Fibroblast of skin of left biceps (primary cell): ENCODE measurements at regions not wholly inside any gene's neighbourhood (a gene's known extent, or its start where the extent isn't known, plus 50 kb on each side); places are given as distances from the start of the nearest gene placed in this dataset.
"Not testable (repeated sequence)": the region's sequence is repeated elsewhere in the genome, so short reads cannot be mapped to it uniquely, and the experiment has no call there.

Source experiments
- DNase-seq, 2 experiments: peaks; one replicate each; pipeline ENCODE4 v3.0.0-alpha.2; 2013; ENCODE audit warnings: low read depth in 2 of 2

DNA sequence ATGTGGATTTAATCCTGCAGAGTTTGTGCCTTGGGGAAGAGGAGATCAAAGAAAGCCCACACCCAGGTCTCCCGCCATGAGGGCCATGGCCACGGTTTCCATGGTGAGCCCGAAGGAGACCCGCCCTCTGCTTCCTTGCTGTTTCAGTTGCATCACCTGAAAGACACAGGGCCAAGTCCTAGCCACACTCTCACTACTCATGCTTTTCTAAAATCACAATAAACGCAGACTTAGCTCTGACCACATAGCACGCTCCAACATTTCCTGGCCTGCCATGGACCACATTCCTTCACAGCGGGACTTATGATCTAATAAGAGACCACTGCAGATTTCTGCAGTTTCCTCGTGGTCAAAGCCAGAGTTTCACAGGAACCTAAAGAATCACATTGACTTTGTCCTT lies 426.0 kb upstream of the NR3C2 start:
- no peak for DNase-seq

GRCh38 chr4:148866666-148867065 lies 424.5 kb upstream of the NR3C2 start:
- no peak for DNase-seq

GRCh38 chr4:148857973-148858534 lies 415.8 kb upstream of the NR3C2 start:
- no peak for DNase-seq

- no peak for DNase-seq
Measured at GRCh38 chr4:148857239-148857972, 415.2 kb upstream of the NR3C2 start.

DNA sequence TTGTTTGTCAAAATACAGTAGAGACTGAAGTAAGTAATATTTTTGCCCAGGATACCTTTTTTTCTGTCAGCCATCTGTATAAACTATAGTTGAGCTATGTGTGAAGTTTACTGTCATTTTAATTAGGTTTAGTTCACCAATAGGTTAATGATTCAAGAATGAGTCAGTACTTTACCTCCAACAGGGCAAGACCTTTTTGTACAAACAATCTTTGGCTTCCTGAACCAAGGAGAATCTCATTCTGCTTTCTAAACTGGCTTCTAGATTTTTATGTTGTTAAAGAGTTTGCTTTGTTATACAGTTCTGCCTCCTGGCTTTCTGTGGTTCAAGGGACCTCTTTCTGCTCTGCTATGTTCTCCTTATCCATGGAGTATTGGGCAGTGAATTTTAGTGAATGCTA lies 412.0 kb upstream of the NR3C2 start:
- no peak for DNase-seq

- no peak for DNase-seq
Measured at GRCh38 chr4:148852092-148852699, 410.0 kb upstream of the NR3C2 start.

- DNase-seq: no peak
Measured at GRCh38 chr4:148850257-148850995, 408.2 kb upstream of the NR3C2 start.

- DNase-seq: no peak
Measured at GRCh38 chr4:148849581-148849980, 407.4 kb upstream of the NR3C2 start.

DNA sequence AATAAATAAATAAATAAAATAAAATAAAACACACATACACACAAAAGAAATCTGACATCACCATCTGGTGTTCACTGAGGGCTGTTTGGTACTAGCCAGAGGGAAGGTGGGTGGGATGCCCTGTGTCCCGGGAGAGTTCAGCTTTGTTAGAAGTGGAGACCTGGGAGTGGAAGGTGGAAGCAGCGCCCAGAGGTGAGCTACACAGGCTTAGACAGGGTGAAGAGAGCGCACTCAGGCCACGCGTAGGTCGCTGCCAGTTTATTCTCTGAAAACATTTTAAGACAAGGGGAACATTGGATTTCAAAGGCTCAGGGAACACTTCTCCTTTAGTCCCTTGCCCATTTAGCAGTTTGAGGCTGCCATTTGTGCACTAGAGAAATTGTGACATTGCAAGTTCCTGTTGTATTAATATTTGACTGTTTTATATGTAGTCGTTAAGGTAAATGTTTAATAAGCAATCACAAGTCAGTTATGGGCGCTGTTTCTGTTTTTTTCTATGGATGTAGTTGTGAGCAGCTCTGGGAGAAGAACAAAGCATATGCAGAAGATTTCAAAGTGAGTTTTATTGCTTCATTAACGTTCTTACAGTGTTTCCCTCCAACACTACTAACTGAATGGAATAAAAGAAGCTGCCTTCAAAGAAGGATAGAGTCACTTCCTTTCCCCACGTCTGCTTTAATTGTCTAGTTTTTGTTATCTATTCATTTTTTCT lies 405.5 kb upstream of the NR3C2 start:
- DNase-seq: no peak

GRCh38 chr4:148845609-148846008 lies 403.4 kb upstream of the NR3C2 start:
- no peak for DNase-seq

GRCh38 chr4:148843625-148844024 lies 401.4 kb upstream of the NR3C2 start:
- no peak for DNase-seq

DNA sequence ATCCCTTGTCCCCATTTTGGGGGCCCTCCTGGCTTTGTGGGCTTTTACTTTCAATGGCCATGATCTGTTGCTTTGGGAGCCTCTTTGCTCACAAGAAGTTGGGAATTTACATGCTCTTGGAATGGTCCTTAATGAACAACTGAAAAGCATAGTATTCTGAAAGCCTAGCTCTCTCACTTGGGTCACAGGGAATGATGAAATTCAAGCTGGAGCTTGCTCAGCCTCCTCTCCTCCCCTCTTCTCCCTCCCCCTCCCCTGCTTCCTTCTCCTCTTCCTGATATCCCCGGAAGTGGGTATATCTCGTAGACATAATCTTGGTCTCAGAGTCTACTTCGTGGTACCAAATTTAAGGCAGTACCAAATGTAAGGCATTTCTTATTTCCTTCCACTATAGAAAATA lies 400.6 kb upstream of the NR3C2 start:
- no peak for DNase-seq

DNA sequence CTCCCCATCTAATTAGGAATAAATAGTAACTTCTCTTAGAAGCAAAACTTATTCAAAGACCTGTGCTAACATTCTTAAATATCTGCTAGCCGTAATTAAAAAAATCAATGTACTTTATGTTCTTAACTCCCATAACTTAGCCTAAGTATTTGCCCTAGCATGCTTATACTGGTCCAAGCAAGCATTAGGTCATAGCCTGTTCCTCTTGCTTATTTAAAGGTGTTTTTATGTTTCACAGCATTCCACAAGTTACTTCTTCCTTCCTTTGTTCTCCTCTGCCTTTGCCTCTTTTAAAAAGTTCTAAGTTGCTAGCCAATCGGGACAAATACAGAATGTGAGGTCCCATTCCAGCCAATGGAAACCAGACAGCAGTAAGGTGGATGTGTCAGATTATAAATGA lies 395.4 kb upstream of the NR3C2 start:
- DNase-seq: not testable (repeated sequence)

DNA sequence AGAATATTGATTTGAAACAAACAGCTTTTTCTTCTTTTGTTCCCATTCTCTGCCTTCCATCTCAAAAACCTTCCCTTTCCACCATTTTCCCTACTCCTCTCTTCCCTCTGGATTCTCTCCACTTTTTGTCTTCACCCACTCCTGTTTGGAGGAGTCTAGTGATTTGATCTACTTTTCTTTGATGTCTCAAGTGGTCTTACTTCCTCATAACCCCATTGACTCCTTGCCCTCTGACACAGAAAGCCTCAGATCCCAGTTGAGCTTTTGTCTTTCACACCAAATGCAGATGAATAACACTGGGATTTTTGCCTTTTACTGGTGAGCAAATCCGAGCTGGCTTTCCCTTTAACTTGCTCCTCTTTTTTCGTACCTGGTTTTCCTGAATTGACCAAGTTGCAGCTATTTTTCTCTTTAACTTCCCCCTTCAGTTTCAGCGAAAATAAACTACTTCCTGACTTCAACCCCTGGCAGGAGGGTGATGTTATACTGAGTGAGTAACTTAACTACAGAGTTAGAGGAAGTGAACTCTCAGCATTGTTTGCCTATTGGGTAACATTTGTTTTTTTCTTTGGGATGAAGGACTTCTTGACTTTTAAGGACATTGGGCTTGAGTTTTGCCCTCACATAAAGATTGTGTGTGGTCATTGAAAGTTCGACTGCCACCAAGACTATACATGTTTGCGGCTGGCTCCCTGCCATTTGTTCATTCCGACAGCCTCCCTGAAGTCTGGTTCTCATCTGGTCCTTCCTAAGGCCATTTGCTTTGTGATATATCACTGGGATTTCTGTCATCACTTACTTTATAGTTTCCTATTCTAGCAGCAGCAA lies 392.8 kb upstream of the NR3C2 start:
- peak; percentile 47 to 55 for DNase-seq

DNA sequence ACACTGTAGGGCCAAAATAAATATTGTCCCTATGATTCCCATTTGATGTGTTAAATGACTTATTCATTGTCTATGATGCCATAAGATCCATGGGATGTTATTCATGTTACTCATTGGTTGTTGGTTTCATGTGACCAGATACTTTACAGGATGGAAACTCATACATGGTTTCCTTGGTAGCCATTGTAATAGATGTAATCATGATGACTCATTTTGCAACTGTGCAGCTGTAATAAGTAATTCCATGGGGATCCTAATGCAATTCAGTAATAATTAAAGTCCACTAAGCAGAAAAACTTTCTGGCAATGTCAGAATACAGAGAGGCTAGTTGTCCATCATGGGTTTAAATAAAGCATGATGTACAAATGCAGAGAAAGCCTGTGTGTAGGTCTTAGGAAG lies 389.7 kb upstream of the NR3C2 start:
- peak; percentile 70 to 74 for DNase-seq

DNA sequence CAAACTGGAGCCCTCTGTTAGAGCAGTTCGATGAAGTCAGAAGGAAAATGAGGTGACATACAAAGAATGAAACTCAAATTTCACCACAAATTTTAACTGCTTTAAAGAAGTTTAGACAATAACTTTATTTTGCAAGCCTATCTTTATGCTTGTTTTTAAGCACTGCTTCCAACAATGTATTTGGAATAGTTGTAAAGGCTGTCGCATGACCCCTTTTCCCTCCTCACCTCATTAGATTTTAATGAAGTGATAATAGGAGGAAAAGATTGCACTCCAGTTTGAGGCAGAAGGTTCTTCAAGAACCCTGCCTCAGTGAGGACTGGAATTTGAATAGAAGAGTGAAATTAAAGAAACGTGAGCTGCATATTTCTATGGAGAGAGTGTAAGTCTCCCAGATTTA lies 386.1 kb upstream of the NR3C2 start:
- no peak for DNase-seq

DNA sequence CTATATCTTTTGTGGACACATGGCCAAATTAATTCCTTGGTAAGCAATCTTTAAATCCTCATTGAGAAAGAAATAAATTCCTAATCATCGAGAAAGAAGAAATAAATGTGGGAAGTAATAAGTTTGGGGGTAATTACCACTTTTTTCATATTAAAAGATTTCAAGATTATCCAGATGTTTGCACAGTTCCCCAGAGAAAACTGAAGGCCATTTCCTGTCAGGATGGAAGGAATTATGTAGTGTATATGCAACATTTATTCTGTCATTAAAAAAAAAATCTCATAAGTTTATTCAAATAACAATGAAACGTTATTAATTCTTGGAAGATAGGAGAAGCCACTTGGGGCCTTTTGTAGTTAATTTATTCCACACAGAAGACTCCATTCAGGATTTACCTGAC lies 385.6 kb upstream of the NR3C2 start:
- DNase-seq: no peak

DNA sequence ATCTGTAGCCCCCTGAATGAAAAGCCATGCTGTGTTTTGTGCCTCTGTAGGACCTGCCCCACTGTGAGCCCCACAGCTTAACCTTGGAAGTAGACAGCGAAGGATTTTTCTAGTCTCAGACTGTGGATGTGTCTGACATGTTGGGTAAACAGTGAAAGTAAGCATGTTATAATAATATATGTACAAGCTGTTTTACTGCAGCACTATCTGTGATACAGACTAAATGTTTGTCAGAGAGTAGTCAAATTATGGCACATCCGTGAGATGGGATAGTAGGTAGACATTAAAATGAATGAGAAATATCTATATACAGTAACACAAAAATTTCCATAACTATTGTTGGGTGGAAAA lies 381.2 kb upstream of the NR3C2 start:
- no peak for DNase-seq

DNA sequence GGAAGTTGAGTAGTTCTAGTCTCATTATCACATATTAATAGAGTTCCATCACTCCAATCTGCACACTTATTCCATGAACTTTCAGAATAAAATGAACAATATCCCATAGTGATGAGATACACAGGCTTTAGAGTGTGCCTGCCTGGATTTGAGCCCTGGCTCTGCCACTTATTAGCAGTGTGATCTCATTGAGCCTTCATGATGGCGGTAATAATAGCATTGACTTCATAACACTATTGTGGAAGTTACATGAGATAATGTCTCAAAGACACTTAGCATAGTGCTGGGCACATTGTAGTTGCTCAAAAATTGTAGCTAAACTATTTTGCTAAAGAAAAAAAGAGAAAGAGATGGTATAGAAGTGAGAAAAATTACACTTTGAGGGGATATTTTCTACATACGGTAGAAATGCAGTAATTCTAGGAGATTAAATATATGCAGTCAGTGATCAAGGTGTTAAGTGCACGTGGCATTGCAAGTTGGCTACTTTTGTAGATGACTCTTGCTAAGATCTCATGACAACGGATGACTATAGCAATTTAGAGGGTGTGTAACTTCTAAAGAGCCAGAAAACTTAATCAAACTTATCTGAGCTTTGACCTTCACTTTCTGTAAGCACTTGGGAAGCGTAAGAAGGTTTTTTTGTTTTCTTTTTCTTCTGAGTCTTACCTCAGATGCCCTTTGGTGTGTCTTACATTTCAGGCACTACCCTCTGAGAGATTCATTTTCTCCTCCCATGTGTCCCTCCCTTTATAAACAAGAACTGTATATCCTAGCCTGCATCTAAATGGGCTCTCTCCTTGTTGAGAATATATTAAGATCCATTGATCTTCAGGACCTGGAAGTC lies 380.6 kb upstream of the NR3C2 start:
- DNase-seq: no peak

GRCh38 chr4:148814030-148814429 lies 371.8 kb upstream of the NR3C2 start:
- DNase-seq: no peak
